ENCODE measurements at regions not wholly inside any gene's neighbourhood (a gene's known extent, or its start where the extent isn't known, plus 50 kb on each side); places are given as distances from the start of the nearest gene placed in this dataset.

GRCh38 chr5:96121364-96121763 lies 159.7 kb upstream of the ELL2 start:
- TF ChIP-seq CTCF (IDR thresholded peaks at IDR 0.05) (no peak), POLR2A (IDR thresholded peaks at IDR 0.05) (no peak)

All from lower leg skin (tissue), 3 donors.